Fibroblast of skin of left biceps (primary cell): ENCODE measurements at regions not wholly inside any gene's neighbourhood (a gene's known extent, or its start where the extent isn't known, plus 50 kb on each side); places are given as distances from the start of the nearest gene placed in this dataset.

Source experiments
- DNase-seq, 2 experiments: peaks; one replicate each; pipeline ENCODE4 v3.0.0-alpha.2; 2013; ENCODE audit warnings: low read depth in 2 of 2

DNA sequence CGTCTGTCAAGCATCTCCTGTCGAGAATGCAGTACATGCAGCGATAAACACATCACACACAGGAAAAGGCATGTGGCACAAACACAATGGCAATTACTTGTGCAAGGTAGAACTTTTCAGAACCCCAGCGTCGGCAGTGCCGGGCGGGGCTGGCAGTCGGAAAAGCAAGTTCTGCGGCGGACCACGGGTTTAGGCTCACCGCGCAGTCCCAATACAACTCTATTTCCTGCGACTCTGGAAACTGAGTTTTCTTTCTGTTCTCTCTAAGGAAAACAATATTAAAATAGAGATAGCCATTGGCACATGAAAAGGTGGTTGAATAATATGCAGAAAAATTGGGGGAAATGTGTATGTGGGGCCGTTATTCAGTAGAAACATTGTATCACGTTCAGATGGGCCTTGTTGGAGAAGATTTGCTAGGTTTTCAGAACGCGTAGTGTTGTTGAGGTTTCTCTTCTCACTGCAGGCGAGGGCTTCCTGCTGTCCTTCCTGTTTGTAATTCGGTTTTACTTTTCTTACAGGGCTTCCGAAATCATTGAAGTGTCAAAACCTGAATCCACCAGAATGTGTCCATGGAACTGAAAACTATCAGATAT is 369.5 kb downstream of the THBS2 start:
- DNase-seq, result no peak

DNA sequence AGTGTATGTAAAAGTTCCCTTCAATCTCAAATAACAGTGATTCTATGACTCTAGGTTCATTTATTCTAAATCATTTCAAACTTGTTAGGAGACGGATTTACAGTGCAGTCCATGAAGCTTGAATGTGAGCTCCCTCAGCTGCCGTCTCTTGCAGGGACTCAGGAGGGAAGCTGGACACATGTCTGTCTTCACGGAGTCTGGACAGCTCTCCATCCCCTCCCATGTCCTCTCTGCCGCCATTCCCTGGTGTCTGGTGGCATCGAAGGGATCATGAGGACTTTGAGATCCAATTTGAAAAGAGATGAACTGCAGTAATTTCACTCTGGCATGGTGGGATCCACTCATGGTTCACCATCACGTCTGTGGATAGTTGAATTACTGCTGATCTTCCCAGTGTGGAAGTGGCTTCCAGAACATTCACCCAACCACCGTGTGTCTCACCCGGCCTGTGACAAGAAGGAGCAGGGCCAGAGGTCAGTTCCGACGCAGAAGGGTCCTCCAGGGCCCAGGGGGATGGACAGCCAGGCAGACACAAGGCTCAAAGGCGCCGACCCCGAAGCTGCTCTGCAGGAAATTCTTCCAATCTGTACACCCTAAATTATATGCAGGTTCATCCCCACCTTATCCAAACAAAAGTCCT is 370.1 kb downstream of the THBS2 start:
- DNase-seq, result no peak

GRCh38 chr6:168880271-168880670 is 373.4 kb downstream of the THBS2 start:
- no peak for DNase-seq

DNA sequence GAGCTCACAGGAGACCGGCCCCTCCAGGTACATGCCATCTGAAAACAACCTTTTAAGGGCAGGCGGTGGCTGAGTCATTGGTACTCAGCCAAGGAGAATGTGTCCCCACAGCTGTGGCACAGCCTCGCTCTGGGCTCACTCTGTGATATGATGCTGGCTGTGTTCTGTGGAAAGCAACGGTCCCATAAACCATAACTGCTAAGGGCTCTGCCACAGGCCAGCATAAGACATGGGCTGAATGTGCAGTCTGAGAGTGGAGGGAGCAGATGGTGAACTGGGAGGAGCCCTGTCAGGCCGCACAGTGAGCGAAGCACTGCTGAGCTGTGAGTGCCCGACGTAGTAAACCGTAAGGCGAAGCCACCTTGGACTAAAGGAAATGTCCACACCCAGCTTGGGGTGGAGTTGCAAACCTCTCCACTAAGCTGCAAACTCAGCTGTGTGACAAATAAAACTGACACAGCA is 375.8 kb downstream of the THBS2 start:
- no peak for DNase-seq

DNA sequence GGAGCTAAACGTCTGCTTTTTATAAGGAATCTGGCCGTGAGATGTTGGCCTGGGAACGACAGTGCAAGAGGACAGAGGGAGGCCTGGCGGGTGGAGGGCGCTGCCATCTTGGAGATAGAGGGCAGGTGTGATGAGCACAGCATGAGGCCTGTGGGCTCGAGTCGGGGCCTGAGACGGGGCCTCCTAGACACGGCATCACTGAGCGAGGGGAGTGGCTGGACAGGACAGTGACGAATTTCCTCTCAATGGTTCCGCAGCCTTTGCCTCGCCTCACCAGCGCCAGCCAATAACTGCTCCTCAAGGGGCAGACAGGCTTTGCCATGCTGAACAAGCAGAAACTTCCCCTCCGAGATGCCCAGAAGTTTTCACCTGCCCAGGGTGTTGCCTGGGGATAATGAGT is 376.7 kb downstream of the THBS2 start:
- no peak for DNase-seq

DNA sequence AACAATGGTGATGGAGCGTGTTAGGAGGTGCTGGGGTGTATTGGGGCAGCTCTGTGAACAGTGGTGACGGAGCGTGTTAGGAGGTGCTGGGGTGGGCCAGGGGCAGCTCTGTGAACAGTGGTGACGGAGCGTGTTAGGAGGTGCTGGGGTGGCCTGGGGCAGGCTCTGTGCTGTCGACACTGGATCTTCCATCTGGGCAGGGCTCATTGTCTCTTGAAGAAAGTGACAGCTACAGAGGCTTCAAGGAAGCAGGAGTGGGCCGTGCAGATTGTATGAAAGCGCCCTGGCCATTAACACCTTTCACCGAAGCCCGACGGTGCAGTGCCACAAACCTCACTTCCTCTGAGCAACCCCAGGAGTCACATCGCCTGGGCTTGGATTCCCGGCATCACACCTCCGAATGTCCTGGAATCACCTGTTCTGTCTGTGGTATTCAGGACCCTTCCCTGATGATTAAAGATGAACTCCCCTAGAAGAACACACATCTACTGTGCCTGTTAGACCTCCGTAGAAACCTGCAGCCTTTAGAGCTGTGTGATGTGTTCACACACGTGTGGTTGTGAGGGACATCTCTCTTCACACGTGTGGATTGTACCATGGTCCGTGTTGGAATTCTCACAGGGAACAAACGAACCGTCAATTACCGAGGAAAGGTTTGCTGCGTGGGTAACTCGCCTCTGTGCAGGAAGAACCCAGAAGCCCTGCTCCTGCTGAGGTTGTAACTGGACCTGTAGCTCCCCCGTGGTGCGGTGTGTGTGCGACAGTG is 377.7 kb downstream of the THBS2 start:
- no peak for DNase-seq

- no peak for DNase-seq
These were observed 379.0 kb downstream of the THBS2 start for GRCh38 chr6:168874637-168875036.

DNA sequence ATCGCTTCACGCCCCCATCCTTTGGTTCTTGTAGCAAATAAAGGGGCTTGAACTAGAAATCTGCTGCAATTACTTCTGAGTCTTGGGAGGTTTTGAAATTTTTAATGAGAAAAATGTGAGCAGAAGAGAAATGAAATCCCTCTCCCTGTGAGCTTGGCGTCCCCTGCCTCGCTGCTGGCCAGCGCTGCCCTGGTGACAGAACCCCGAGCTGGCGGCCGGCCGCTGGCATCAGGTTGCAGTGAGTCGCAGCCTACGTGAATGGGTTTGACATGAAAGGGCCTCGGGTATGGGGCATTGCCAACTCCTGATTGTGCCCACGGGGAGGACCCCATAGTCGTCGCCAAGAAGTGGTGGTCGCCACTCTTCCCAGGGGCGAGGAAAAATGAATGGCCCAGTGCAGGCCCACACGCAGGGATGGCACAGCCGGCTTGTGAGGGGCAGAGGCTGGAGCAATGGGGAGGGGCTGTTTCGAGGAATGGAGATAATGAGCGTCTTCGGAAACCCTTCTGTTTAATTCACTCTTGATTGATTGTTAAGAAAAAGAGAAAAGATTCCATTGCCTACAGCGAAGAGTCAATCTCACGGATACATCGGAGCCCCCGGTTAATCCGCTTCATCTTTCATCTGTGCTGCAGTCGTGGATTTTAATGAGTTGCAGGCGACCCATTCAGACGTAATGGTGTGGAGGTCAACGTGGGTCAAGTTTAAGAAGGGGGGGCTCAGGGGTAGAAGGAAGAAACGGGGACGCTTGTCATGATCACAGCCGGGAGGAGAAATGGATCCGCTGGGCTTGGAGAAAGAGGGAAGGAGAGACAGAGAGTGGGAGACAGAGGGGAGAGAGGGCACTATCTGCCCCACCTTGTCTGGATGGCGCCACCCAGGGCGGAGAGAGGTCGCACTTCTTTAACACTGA is 380.1 kb downstream of the THBS2 start:
- DNase-seq, result no peak

DNA sequence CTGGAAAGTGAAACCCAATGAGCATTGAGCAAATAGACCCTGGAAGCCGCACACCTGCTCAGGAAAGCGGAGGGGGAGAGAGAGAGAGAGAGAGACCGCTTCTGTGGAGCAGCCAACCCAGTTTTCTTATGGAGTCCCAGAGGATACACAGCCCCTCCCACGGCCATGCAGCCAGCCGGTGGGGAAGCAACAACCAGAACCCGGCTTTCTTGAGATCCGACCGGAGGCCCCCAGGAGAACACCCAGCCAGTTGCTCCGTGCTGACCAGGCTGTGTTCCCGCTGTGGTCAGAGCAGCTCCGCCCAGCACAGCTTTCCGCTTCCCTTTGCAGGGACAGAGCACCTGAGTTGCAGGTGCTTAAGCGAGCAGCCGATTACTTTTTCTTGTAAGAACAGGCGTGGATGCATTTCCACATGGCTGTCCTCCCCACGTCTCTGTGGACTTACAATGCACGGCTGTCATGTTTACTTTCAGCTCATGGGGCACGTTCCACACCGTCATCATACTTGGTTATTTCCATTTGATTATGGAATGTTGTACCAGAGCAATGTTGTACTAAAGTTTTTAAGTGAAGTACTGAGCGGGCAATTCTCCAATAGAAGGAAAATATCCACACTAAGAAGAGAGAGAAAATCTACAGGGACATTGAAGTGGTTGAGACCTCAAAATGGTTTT is 381.9 kb downstream of the THBS2 start:
- DNase-seq, result no peak

DNA sequence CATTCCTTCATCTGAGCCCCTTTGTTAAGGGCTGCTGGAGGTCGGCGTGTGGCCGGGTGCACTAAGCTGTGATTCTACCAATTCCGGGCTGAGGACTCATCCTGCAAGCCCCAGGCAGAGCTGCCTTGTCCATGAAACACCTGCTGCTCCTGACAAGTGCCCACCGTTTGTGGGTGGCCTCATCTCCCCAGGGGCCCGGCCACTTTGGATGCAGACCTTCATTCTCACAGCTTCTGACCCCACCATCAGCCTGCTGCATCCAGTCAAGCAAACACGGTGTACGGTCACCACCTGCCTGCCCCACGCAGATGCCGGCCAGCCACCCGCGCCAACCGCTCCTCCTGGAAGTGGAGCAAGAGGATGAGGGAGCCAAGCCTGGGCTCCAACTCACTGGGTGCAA is 382.7 kb downstream of the THBS2 start:
- no peak for DNase-seq

- no peak for DNase-seq
These were observed 386.2 kb downstream of the THBS2 start for GRCh38 chr6:168867247-168868102.

- DNase-seq, result no peak
These were observed 387.1 kb downstream of the THBS2 start for GRCh38 chr6:168866534-168866933.

DNA sequence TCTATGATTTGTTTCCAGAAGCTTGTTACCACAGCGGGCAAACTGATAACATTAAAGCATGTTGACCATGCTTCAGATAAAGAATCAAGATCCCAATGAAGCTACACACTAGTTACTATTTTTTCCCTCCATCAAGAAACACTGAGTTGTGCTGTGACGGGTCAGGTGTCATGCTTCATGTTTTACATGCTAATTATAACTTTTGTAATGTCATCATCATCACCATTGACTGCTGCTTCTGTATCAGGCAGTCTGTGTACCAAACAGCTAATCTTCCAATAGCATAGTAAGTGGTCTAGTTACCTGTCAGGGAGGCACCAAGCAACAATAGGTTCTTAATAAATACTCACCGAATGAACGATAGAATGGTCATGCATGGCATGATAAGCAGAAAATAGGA is 388.1 kb downstream of the THBS2 start:
- no peak for DNase-seq

- no peak for DNase-seq
These were observed 388.8 kb downstream of the THBS2 start for GRCh38 chr6:168864541-168865460.

GRCh38 chr6:168863467-168863866 is 390.2 kb downstream of the THBS2 start:
- DNase-seq, result no peak

DNA sequence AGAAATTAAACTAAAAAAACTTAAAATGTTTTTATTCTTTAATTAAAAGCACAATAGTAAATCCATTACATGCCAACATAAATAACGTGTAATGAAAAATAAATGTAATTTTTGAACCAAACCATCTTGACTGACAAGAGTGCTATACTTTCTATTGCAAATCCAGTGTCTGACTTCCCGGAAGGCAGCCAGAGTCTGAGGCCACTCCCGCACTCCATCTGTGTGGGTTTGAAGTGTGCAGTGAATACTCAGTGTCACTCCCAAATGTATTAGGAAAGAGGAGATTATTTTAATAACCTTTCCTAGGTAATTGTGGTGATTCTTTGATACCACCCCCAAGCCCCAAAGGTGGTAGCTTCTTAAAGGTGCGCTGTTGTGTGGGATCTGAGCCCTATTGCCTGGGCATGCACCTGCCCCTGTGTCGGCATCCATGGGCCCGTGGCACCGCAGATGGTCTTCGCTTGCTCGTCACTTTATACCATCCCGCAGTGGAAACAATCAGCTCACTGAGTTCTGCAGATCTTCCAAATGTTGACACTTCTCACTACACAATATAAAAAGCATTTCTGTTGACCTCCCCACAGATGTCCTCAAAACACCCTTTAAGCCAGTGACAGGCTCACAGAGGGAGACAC is 391.2 kb downstream of the THBS2 start:
- DNase-seq, result no peak

DNA sequence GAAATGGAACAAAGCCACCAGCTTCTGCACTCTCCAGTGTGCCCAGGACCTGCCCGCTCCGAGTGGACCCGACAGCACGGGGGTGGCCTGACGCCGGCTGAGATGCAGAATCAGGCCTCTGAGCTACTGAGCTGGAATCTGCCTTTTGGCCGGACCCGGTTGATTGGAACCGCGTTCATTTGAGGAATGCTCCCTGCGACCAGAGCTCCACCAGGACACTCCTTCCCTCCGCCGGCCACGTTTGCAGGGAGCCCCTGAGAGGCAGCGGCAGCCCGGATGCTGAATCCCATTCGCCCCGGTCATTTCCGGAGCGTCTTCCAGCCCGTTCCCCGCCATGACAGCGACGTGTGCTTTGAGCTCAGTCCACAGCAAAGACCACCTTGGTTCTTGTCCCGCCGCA is 392.7 kb downstream of the THBS2 start:
- DNase-seq, result no peak

GRCh38 chr6:168860341-168860740 is 393.3 kb downstream of the THBS2 start:
- no peak for DNase-seq

GRCh38 chr6:168858926-168859325 is 394.7 kb downstream of the THBS2 start:
- DNase-seq, result no peak
